NCI-H524 (cell line): ENCODE measurements at regions not wholly inside any gene's neighbourhood (a gene's known extent, or its start where the extent isn't known, plus 50 kb on each side); places are given as distances from the start of the nearest gene placed in this dataset.
"Not testable (repeated sequence)": the region's sequence is repeated elsewhere in the genome, so short reads cannot be mapped to it uniquely, and the experiment has no call there.

Experiments used
- DNase-seq, 2 experiments: peaks; one replicate each; lab custom pipeline; 2025; lab: John Stamatoyannopoulos, UW

DNA sequence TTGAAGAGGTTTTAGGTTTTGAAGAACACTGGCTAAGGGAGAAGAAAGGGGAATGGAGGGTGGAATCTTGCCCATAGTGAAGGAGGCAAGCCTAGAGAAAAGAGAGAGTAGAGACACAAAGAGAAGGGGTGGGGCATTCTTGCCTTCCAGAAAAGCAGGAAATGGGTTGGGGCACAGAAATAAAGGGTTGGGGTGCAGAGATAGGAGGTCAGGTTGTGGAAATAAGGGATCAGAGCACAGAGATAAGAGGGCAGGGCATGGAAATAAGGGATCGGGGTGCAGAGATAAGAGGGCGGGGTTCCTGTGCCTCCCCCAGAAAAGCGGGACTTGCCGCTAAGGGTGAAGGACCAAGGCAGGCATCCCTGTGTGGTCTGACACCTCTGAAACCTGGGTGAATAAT, 69.9 kb downstream of the ALG1L2 start:
- not testable (repeated sequence) for DNase-seq

GRCh38 chr3:130153247-130153646, 71.6 kb downstream of the ALG1L2 start:
- DNase-seq = not testable (repeated sequence)

DNA sequence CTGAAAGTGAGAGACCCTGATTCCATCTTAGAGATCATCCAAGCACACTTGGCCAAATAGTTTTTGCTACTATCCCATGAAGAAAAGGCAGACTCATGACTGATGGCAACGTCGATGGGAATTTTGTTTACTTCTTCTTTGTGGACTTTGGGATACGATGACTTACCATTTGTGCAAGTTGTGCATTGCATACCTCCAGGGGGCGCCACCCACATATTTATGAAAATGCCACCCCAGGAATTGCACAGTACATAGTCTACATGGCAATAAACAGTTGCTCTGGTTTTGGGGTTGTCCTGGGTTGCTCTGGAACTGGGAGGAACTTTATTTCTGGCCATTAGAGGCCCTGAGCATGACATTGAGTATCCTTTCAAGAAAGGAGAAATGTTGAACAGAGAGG, 73.8 kb downstream of the ALG1L2 start:
- not testable (repeated sequence) for DNase-seq

DNA sequence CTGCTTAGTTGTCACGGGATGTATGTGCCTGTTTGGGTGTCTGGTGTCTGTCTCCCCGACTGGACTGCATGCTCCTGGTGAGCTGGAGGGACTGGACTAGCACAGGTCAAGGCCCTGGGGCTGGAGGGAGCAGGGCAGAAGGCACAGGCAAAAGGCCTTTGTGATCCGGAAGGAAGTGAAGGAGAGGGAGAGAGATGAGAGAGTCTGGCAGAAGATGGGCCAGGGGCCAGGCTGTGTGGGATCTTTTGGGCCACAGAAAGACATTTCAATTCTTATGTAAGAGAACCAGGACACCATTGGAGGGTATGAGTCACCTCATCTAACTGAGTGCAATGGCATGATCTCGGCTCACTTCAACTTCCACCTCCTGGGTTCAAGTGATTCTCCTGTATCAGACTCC, 85.2 kb downstream of the ALG1L2 start:
- DNase-seq = not testable (repeated sequence)

DNA sequence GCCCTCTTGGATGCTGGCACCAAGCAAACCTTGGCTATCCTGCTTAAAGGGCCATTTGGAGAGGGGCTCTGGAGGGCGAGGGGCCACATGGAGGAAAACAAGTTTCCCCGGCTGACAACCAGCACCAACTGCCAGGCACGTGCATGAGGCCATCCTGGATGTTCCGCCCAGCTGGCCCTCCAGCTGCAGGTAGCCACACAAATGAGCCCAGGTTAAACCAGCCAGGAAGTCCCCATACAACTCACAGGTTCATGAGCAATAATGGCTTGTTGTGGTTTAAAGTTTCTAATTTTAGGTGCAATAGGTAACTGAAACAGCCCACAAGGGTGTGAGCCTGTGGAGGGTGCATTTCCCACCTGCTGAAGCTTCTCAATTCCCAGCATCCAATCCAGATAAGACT, 93.6 kb downstream of the ALG1L2 start:
- not testable (repeated sequence) for DNase-seq

- DNase-seq = not testable (repeated sequence)
Observed at GRCh38 chr3:130176476-130177256, 95.0 kb downstream of the ALG1L2 start.

DNA sequence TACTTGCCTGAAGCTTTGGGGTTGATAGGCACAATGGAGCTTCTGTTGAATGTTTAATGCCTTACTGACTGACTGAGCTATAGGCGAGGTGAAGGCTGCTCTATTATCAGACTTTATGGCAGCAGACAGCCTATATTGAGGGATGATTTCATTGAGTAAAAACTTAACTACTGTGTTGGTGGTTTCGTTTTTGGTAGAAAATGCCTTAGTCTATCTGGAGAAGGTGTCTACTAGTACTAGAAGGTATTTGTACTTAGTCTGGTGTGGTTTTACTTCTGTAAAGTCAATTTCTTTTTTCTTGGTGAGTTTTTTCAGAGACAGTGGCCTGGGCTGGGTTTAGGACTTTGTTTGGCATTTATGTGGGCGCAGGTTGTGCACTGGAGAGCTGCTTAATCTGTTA, 97.2 kb downstream of the ALG1L2 start:
- DNase-seq = not testable (repeated sequence)

DNA sequence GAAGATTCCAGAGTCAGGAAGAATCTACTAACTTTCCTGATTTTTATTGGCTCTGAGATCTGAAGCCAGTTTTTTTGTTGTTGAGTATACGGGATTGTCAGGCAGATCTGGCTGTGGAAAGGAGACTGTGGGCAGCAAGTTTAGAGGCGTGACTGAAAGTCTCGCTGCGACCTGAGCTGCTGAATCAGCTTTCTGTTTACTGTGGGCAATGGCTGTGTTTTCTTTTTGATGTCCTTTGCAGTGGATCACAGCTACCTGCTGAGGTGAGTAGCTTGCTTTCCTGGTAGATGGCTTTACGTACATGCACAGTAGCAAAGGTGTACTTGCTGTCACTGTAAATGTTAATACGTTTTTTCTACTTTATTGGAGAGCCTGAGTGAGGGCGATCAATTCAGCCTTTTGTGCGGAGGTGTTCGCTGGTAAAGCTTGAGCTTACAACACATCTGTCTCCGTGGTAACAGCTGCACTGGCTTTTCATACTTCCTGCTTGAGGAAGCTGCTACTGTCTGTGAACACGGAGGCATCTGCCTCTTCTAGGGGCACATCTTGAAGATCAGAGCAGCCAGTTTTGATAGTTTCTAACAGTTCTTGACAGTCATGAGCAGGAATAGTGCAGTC, 97.8 kb downstream of the ALG1L2 start:
- DNase-seq = not testable (repeated sequence)

DNA sequence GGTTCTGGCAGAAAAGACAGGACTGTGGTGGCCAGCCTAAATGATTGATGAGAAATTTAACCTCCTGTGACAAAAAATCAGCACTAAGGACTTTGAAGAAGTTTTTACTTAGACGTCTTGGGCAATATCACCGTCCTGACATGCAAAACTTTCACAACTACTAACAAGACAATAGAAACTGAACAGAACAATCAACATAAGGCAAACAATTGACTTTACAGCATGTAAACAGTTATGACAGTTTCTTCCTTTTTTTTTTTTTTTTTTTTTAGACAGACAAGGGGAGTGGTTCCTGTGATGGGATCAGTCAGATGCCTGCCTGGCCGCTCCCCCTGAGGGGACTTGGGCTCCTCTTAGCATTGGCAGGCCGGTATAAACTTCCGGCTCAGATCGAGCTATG, 100.8 kb downstream of the ALG1L2 start:
- DNase-seq = not testable (repeated sequence)

- not testable (repeated sequence) for DNase-seq
Observed at GRCh38 chr3:130183689-130184088, 102.1 kb downstream of the ALG1L2 start.

DNA sequence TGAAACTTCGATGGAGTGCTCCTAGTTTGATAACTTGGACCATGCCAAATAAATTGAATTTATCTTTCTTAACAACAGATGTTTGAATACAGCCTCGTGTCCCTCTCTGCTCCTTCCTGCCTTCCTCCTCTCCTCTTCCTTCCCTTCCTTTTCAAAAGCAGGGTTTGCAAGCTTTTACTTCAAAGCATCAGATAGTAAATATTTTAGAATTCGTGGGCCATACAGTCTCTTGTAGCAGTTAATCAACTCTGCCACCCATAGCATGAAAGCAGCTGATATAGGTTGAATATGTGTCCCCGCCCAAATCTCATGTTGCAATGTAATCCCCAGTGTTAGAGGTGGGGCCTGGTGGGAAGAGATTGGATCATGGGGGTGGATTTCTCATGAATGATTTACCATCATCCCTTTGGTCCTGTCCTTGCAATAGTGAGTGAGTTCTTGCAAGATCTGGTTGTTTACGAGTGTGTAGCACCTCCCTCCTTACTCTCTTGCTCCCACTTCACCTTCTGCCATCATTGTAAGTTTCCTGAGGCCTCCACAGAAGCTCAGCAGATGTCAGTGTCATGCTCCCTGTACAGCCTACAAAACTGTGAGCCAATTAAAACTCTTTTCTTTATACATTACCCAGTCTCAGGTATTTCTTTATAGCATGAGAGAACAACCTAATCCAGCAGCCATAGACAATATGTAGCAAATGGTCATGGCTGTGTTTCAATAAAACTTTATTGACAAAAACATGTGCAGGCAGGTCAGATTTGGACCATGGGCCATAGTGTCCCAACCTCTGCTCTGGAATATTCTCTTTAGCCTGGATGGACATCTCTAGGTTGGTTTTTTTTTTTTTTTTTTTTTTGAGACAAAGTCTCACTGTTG, 102.8 kb downstream of the ALG1L2 start:
- not testable (repeated sequence) for DNase-seq

DNA sequence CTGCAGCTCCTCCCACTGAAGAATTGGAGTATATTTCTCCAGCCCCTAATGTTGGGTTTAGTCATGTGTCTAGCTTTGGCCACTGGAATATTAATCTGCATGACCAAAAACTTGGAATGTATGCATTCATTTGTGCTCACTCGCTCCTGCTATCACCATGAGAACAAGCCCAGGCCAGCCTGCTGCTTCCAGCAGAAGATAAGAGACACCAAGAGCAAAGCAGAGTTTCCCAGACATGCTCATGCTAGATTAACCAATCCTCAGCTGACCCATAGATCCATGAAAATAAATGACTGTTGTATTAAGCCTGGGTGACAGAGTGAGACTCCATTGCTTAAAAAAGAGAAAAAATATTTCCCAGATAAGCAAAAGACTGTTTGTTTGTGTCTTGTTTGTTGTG, 119.6 kb downstream of the ALG1L2 start:
- DNase-seq = not testable (repeated sequence)

GRCh38 chr3:130203633-130204032, 122.0 kb downstream of the ALG1L2 start:
- DNase-seq = not testable (repeated sequence)

DNA sequence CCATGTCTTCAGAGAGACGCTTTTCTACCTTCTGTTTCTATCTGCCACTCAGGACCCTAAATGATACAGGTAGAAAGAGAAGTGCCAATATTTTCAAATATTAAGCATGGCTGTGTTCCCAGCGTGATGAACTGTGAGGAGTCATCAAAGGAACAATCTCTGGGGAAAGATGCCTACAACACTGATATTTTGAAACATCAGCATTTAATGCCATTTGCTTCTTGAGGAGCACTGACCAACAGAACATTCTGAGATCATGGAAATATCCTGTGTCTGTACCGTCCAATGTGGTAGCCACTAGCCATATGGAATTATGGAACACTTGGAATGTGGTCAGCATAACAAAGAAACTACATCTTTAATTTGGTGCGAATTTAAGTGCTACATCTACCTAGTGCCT, 117.9 kb upstream of the COL6A5 start:
- no peak for DNase-seq

DNA sequence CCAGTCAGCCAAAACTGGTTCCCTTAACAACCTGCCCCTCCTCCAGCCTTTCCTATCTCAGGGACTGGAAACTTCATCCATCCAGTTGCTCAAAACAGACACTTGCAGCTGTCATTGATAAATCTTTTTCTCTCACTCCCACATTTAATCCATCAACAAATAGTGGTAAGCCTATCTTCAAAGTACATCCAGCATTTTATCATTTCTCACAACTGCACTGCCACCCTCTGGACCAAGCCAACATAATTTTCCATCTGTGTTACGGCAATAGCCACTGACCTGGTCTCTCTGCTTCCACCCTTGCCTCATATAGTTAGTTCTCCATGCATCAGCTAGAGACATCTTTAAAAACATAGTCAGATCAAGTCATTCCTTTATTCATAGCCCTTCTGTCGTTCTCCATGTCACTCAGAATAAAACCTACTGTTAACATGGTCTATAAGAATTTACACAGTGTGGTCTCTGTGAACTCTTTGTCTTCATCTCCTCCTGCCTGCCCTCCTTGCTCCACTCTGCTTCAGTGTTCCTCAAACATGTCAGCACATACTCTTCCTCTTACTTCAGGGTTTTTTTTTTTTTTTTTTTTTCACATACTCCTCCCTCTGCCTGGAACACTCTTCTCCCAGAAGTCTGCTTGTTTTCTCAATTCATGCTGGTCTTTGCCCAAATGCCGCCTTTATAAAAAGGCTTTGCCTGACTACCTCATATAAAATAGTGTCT, 102.5 kb upstream of the COL6A5 start:
- peak in 1 of 2 experiments; percentile 32 for DNase-seq

GRCh38 chr3:130243808-130244207, 101.7 kb upstream of the COL6A5 start:
- no peak for DNase-seq

GRCh38 chr3:130250982-130251381, 94.5 kb upstream of the COL6A5 start:
- DNase-seq = no peak

- DNase-seq = no peak
Observed at GRCh38 chr3:130255442-130255841, 90.0 kb upstream of the COL6A5 start.

DNA sequence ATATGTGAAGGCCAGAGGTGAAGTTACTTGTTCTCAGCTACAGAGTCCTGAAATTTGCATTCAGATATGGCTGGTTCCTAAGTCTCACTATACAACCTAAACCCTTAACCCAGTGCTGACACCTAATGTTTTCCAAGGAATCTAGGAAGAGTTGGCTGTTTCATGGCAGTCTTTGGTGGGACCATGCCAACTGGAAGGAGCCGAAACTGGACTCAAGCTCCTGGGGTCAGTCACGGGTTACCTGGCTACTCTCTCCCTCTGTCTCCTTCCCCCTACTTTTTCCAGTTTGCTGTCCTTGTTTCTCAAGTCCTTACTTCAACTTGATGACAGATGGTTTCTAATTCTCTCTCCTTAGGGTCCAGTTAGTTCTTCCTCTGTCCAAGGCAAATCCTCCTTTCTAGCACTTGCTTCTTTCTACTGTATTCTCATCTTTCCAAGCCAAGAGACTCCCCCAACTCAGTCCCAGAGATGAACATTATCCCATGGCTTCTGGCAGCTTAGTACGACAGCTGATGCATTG, 88.6 kb upstream of the COL6A5 start:
- DNase-seq = peak in 1 of 2 experiments; percentile 6

GRCh38 chr3:130258532-130258952, 86.9 kb upstream of the COL6A5 start:
- DNase-seq = no peak

DNA sequence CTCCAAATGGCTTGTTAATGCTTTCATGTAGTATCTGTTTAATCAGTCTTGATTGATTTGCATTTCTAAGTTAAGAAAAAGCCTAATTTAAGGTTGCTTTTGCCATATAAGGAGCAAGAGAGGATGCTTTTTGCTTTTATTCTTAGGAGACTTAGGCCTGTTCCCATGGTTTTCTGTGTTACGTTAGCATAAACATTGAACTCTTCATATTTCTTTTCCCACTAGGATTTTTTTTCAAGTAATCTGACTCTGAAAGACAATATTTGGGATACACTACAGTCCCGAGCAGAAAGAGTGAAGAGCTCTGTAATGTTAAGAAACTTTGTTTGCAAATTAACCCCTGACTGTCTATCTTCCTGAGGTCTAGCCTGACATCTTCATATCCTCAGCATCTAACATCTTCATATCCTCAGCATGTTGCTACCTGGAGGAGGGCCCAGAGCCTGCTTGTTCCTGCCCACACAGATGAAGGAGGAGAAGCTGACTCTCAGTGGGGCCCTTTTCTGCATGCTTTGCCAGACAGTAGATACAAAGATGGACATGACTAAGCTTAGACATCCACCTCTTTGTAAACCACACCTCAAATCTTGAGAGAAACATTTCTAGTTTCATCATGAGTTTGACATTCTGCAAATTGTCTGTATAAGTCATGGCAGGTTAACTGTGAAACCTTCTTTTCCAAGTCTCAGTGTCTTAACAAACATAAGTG, 86.2 kb upstream of the COL6A5 start:
- no peak for DNase-seq
